ENCODE measurements at regions not wholly inside any gene's neighbourhood (a gene's known extent, or its start where the extent isn't known, plus 50 kb on each side); places are given as distances from the start of the nearest gene placed in this dataset.

DNA sequence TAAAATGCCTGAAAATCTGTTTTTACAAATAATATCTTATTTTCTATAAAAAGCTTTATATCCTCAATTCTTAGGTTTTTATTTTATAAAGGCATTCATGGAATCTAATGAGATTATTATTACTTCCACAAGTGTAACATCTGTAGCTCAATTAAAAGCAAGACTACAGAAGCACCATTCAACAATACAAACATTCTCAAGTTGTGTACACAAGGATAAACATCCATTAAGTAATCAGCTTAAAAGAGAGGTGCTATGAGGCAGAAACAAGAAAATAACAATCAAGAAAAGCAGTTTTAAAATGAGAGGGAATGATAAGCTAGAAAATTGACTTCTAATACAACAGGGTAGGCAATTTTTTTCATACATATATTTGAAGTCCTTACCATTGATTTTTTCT lies 326.1 kb downstream of the MRPL39 start:
- TF ChIP-seq, protein P1, sequence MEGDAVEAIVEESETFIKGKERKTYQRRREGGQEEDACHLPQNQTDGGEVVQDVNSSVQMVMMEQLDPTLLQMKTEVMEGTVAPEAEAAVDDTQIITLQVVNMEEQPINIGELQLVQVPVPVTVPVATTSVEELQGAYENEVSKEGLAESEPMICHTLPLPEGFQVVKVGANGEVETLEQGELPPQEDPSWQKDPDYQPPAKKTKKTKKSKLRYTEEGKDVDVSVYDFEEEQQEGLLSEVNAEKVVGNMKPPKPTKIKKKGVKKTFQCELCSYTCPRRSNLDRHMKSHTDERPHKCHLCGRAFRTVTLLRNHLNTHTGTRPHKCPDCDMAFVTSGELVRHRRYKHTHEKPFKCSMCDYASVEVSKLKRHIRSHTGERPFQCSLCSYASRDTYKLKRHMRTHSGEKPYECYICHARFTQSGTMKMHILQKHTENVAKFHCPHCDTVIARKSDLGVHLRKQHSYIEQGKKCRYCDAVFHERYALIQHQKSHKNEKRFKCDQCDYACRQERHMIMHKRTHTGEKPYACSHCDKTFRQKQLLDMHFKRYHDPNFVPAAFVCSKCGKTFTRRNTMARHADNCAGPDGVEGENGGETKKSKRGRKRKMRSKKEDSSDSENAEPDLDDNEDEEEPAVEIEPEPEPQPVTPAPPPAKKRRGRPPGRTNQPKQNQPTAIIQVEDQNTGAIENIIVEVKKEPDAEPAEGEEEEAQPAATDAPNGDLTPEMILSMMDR (IDR thresholded peaks at IDR 0.05) = no peak
- TF ChIP-seq POLR2A (IDR thresholded peaks at IDR 0.05) (no peak), EP300 (IDR thresholded peaks at IDR 0.05) (no peak), POLR2AphosphoS5 (IDR thresholded peaks at IDR 0.05) (no peak)
